GM23248 (cell line): ENCODE measurements at regions not wholly inside any gene's neighbourhood (a gene's known extent, or its start where the extent isn't known, plus 50 kb on each side); places are given as distances from the start of the nearest gene placed in this dataset.

ENCODE experiments used
- EZH2 ChIP-seq: fragments of 200-600 bp; sonication (generic); IDR thresholded peaks from 2 replicates; pipeline ENCODE4 v1.6.1; 2018; ENCODE audit warnings: antibody characterized with exemption, mild to moderate bottlenecking; ENCODE audit not compliant: insufficient read depth, poor library complexity, severe bottlenecking
- EZH2phosphoT487 ChIP-seq: fragments of 200-600 bp; sonication (generic); IDR thresholded peaks from 2 replicates; pipeline ENCODE4 v1.6.1; 2018; ENCODE audit warnings: antibody characterized with exemption, moderate library complexity, mild to moderate bottlenecking, low read depth; ENCODE audit not compliant: insufficient read depth

- TF ChIP-seq EZH2, result no peak
- TF ChIP-seq EZH2phosphoT487, result no peak
These were observed 256.5 kb upstream of the ZNF608 start for GRCh38 chr5:125002727-125003598.
